Fibroblast of gingiva (primary cell): ENCODE measurements at regions not wholly inside any gene's neighbourhood (a gene's known extent, or its start where the extent isn't known, plus 50 kb on each side); places are given as distances from the start of the nearest gene placed in this dataset.
A peak's percentile ranks its signal among the peaks of the same experiment; 100 is the strongest.

Source experiments
- DNase-seq: peaks from one replicate; pipeline ENCODE4 v3.0.0-alpha.2; 2011; ENCODE audit warnings: low read depth

DNA sequence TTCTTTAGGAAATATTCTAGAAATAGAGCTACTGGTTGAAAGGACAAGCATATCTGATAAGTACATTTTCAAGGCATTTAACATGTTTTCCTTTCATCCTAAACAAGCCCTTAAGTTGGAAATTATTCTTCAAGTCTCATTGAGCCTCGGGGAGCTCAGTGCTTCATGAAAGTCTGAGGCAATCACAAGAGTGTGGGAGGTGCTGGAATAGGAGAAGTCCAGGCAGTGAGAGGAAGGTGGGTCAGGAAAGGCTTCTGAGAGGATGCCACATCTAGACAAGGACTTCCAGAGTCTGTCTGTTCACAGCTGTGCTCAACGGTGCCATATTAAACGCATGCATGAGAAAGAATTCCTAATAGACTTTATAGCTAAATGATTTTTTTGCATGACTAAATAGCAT is 69.8 kb downstream of the CD83 start:
- no peak for DNase-seq

DNA sequence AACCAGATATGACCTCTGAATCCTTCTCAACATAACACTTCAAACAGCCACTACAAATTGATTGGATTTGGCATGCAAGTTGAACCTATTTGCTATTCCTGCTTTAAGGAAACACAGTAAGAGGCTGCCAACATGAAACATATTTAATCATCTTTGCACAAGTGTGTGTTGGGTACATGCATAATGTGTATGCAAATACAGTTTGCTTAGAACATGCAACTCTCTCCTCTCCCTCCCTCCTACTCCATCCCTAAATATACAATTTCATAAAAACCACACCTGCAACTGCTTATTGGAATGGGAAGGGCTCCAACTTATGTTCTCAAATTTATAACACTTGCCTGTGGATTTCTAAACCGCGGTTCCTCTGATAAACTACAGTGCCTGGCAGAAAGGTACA is 71.5 kb downstream of the CD83 start:
- no peak for DNase-seq

DNA sequence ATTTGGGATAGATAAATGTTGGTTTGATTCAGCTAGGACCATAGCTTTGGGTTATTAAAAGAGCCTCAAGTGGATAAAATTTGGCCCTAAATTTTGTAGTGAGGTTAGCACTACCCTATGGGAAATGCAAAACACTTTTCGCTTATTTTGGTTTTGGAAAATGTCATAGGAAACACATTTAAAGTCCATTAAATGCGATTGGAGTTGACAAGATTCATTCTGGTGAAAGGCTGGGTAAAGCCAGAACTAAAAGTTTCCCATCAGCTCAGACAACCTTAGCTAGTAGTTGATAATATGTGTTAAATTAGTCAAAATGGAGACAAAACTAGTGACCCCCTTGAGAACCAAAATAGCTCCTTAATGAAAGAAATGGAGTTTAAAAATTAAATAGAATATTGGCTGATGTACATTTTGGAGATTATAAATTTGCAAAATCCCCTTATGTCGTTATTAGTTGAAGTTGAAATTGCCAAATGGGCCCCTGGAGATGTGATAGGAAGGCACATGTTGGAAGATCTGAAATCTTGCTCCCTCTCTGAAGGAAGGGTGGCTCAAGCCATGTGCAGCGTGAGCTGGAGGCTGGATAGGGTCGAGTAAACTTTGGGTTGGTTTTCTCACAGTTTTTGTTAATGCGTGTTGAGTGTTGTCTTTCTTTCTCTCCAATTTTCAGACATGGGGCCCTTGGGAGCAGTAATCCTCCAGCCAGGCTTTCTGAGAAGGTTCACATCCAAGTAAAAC is 72.8 kb downstream of the CD83 start:
- DNase-seq = no peak

DNA sequence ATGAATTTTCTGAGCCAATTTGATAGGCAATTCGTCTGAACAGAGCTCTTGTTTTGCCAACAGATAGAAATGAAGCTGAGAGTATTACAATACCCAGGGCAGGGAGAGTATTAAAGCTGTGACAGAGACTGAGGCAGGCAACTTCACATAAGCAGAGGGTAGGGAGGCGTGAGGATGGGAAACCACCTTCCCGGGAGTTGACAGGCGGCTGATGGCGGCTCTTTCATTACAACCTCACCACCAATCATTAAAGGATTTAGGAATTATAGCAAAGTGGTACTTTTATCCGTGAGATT is 73.3 kb downstream of the CD83 start:
- no peak for DNase-seq

DNA sequence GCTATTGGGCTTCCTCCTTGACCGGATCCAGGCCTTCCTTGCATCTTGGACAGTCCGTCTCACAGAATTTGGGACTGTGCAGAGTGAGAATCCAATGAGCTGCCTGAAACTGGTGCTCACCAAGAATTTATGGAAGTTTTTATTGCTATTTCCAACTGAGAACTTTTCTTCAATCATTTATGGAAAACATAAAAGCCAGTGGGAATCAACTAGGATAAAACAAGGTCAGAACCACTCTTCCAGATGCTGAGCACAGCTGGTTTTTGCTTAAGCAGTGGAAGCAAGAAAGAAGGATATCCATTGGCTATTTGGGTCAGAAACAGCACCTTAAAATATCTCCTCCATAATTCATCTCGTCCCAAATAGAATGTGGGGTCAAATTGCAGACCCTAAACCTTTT is 74.2 kb downstream of the CD83 start:
- no peak for DNase-seq

DNA sequence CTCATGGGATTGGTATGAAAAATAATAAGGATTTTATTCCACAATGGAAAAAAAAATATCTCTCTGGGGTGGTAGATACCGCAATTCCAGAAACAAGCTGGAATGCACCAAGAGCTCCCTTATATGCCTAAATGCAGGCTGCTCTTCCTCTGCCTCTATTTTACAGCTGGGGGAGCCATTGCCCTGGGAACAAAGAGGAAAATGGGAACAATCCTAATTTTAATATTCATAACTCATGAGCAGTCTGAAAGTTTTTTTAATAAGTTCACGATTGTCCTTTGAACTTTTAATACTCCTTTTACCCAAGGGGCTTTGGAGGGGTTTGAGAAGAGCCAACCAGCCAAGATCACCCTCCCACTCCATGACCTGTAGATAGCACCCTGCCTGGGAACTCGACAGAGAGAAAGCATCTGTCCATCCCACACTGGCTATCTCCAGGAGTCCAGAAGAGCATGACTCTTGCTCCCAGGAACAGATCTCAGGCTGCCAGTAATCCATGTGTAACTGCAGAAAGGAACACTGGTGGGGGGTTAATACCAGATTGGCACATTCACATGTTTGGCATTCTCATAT is 74.7 kb downstream of the CD83 start:
- DNase-seq = no peak

DNA sequence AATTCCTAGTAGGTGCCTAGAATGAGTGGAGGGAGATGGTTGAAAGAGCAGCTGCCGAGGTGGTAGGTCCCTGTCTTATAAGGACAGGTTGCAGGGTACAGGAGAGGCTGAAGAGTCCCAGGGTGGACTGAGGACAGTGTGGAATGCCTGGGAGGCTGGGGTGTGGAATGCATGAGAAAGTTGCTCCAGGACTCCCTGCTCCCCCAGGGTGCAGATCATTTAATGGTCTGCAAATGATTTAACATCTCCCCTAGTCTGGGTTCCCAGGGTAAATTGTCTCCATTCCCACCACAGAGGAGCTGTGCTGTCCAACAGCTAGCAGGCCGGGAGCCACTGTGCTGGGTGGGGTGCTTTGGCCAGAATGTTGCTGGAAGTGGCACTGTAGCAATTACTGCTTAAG is 76.0 kb downstream of the CD83 start:
- DNase-seq = no peak

DNA sequence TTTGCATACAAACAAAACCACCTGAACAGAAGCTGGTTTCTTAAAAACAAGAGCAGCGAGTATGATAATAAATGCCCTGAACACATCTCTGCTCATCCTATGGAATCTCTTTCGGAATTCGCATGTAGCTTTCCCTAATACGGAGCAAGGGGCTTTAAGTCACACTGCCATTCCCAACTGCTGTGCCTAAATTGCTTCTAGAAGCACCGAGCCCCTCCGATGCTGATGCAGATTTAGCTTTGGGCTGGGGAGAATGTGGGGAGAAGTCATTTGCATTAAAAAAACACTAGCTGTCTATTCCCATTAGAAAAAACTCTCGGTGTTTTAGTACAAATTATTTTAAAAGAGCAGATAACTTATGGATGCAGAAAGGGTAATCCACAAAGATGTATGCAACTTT is 76.9 kb downstream of the CD83 start:
- DNase-seq = no peak

DNA sequence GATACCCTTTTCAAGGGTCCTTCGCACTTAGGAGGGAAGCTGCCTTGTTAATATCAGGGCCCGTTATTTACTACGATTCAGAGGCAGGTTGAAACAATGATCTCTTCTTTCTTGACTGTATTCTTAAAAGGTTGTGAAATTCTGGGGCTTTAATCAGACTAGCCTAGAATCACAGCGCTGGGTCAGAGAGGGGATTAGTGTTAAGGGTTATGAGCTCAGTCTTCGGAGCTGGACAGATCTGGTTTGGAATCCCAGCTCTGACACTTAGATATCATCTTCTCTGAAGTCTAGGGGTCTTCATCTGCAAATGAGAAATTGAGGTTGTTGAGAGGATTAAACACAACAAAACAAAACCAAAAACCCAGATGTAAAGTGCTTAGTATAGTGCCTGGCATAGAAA is 77.4 kb downstream of the CD83 start:
- DNase-seq = no peak

DNA sequence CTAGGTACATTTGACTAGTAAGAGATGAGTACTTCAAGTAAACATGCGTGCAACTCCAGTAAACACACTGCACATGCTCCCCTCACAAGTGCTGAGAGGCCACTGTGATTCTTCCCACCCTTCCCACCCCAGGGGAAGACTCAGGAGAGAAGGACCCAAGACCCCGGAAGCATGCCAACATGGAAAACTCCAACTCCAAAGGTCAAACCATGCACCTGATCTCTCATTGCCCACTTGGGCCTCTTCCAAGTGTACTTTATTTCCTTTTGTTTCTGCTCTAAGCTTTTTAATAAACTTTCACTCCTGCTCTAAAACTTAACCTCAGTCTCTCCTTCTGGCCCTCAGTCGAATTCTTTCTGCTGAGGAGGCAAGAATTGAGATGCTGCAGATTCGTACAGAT is 78.5 kb downstream of the CD83 start:
- DNase-seq = no peak

DNA sequence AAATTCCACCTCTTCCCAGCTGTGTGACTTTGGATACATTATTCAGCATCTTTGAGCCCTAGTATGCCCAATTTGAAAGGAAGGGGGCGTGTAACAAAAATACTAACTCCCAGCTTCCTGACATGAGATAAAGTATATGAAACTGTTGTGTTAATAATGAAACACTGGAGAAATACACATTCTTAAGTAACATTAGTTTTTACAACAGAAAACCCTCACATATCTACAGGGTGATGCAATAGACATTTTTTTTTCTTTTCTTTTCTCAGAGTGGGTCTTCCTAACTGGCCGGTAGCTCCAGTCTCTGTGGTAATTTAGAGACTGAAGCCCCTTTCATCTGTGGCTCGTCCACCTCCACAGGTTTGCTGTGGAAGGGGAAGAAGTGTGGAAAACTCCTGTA is 79.5 kb downstream of the CD83 start:
- no peak for DNase-seq

DNA sequence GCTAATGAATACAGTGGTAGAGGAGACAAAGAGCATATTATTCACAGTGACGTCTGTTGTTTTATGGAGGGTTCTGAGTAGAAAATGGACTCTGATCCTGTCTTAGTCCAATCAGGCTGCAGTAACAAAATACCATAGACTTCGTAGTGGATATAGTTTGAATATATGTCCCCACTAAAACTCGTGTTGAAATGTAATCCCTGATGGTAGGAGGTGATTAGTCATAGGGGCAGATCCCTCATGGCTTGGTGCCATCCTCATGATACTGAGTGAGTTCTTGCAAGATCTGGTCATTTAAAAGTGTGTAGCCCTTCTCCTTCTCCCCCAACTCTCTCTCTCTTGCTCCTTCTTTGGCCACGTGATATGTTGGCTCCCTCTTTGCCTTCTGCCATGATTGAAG is 82.5 kb downstream of the CD83 start:
- peak; percentile 35 for DNase-seq

DNA sequence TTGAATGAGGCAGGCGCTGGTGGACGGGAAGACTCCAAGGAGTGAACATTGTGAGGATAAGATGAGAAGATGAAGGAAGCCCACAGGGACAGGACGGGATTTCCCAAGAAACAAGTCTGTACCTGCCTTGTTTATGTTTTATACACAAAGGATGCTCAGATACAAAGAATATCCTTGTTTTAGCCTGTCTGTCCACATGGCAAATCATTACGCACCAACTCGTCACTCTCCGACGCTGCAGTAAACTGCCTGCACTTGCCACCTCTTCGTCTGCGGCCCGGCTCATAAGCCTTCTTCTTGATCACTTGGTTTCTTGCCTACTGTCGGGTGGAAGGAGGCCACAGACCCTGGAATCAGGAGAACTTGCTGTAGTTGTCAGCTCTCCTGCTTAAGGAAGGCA is 85.4 kb downstream of the CD83 start:
- no peak for DNase-seq

DNA sequence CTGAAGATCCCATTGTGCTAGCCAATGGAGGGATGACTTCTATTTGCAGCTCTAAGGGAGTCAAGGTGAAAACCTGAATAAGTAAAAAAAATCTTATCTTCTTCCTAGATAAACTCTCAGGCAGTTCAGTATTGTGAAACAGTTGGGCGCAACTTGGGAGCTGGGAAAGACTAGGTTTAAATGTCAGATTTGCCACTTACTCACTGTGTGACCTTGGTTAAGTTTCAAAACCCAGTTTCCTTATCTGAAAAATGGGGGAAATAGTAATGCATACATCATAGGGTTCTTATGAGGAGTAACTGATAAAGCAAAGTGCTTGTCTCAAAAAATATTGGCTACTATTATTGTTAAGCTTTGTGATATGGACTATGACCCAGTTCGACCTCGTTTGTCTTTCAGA is 88.8 kb downstream of the CD83 start:
- no peak for DNase-seq

DNA sequence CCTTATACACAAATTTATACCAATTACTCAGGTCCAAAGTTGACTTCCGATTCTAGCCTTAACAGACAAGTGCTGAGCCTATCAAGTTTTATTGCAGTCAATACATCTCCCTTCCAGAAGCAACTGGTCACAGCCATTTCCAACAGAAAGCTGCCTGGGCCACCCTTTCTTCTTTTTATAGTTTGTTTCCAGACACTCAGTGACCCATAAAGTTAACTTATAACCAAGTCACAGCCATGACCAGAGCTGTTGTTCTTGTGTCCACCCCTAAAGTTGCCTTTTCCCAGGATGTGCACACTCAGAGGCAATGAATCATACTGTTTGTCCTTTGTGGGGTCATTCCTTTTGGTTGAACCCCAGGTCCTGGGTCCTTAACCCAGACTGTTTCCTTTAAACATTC is 89.9 kb downstream of the CD83 start:
- DNase-seq = no peak

DNA sequence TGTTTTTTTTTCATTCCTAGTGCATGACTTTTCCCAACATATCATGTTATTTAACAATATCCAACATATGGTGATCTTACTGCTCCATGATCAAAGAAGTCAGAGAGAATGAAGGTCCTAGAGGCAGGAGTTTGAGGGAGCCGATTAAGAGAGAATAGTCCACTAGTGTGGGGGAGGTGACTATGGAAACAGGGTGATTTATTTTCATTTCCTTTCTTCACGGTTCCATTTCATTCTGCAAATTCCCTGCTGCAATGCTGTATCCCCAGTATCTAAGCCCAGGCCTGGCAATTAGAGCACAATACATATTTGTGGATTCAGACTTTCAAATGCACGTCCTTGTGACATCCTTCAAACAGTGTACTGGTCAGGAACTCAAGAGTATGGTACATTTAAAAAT is 91.4 kb downstream of the CD83 start:
- DNase-seq = no peak

DNA sequence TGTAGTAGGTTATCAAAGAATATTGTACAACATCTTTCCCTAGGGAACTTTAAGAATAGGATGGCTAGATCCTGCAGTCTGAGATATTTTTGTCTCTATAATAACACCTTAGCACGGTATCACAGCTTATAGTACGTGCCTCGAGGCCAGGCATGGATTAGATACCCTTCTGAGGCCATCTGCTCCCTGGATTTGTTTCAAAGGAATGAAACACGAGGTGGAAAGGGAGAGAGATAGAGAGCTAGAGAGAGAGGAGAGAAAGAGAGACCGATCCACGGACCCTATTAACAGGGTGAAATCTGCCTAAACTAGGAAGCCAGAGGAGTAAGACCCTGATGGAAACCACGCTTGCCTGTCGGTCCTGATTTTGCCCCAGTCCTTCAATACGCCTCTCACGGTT is 92.5 kb downstream of the CD83 start:
- DNase-seq = no peak

DNA sequence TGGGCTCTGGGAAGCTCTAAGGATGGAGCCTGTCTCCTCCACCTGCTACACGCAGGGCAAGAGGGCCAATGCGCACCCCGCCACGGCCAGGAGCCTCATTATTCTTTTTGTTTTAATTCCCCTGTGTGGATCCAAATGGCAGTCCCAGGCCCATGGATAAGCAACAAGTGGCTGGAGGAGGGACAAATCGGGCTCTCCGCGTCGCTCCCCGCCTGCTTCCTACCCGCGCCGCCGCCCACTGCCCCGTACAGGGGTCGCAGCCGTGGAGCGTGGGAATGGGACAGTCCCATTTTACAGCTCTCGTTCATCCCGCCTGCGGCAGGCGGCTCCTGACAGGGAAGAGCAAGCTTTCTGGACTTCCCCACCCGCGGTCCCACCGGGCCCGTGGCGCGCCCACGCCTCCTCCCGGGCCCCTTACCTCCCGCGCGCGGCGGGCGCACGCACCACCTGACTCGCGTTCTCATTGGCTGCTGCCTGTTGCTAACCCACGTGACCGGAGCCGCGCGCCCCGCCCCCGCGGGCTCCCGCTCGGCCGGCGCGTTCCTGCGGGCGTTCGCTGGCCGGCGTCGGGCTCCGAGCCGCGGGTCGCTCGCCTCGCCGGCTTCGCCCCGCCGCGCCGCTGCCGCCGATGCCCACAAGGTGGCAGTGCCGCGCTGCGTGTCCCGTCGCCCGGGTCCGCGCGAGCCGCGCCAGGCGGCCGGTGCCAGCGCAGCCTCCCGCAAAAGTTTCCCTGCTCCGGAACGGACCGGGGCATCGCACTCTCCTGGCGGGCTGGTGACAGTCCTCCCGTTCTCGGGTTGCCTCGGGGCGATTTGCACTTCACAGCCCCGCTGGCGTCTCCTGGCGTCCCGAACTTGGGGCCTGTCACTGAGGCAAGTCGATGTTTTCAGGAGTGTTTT is 93.3 kb downstream of the CD83 start:
- DNase-seq = peak; percentile 85

DNA sequence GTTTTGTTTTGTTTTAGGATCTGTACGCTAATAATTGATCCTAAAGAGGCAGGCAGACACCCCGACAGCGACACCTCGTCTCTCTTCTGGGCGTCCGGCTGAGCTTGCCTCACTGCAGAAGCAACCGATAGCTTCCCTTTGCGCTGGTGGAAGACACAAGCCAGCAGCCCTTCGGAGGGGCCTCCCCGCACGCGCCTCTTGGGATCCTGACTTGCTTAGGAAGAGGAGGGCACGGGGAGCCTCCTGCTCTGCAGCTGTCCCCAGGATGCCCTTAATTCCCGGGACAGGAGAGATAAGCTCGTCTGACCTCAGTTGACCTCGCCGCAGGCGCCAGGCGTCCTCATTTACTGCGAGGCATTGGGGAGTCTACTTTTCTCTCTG is 94.0 kb downstream of the CD83 start:
- DNase-seq = peak; percentile 16

DNA sequence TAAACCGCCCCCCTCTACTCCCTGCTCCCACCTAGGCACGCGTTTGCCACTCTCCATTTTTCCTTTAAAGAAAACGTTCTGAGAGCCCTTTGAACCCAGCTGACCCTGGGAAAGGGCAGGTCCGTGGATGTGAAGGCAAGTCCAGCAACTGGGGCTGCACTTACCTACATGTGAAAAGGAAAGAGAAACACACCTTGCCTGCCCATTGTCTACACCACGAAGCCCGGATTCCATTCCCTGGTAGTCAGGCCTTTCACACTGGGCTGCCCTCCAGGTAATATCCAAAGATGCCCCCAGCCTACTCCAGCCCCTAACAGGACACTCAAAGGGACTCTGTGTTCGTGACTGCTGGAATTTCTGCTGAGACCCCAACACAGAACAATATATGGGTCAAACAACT is 94.4 kb downstream of the CD83 start:
- DNase-seq = no peak

DNA sequence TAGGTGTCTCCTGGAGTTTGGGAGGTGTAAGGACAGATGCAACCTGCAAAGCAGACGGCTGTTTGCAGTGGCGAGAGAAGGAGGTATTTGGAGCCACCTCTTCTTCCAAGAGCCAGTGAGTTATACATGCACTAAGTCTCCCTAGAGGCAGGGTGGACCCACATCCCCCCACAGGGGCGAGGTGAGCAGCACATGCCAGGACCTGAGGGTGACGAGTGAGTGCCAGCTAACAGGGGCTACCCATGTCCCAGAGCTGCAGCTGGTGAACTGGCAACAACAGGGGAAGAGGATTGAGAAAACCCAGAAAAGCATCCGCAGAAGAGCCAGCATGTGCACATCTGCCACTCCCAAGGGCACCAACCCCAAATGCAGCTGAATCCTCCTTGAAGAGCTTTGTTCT is 95.1 kb downstream of the CD83 start:
- DNase-seq = no peak

DNA sequence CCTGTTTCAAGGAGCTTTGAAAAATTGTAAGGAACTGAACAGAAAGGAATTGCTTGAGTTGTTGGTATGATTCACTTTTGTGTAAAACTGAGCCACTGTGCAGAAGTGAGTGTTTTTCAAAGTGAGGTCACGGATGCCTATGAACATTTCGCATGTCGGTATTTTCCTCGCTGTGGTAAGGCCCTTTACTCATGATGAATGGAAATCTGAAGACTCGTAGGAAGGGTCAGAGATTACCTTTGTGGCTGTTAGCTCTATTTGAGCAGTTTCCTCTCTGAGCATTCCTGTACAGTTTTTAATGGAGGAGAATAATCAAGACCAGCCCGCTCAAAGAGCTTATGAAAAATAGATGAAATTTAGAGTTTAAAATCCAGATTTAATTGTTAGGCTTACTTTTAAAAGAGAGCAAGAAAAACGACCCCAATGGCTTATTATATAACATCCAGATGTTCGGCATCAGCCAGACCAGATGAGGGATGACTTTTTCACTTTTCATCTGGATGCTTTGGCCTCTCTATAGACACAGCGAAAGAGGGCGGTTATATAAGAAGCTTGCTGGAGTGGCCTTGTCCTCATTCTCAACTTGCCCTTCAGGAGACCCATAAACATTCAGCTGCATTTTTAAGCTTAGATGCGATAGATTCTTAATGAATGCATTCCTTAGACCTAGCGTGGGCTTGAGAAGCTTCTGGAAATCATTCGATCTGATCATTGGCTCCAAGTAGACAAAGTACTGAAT is 99.5 kb downstream of the CD83 start:
- DNase-seq = no peak
